ENCODE measurements at regions not wholly inside any gene's neighbourhood (a gene's known extent, or its start where the extent isn't known, plus 50 kb on each side); places are given as distances from the start of the nearest gene placed in this dataset.

- no peaks in the 10 kb centered on the region for H3K9me3 ChIP-seq
- TF ChIP-seq POLR2AphosphoS5 (IDR thresholded peaks at IDR 0.05) = no peak
- peak; percentile 20 to 77 (median 68) for TF ChIP-seq CTCF (IDR thresholded peaks at IDR 0.05)
- TF ChIP-seq POLR2A (IDR thresholded peaks at IDR 0.05) = no peak
- peak; percentile 22 for DNase-seq (ENCODE audit: low spot score)
- H3K4me1 ChIP-seq (replicated peaks) = no peaks in the 10 kb centered on the region
- no peaks in the 10 kb centered on the region for H3K36me3 ChIP-seq
- no peaks in the 10 kb centered on the region for H3K27me3 ChIP-seq (replicated peaks; ENCODE audit: insufficient read depth)
- no peak overlapping the region for H3K4me3 ChIP-seq
- WGBS = 11% methylated on average over 2 of the region's 2 CpGs
- intact Hi-C loops (cut with DNase I) = loop anchor here (5.0 kb wide), 2 partner anchors 186 to 1454 kb away; no protein-coding TSS in a partner anchor
- no peak overlapping the region for H3K27ac ChIP-seq
These were observed 210.0 kb downstream of the RBM43 start for GRCh38 chr2:151051574-151052220.

GRCh38 chr2:151049746-151050145 lies 211.9 kb downstream of the RBM43 start:
- TF ChIP-seq POLR2A (IDR thresholded peaks at IDR 0.05) (no peak), CTCF (IDR thresholded peaks at IDR 0.05) (no peak), POLR2AphosphoS5 (IDR thresholded peaks at IDR 0.05) (no peak)
- H3K9me3 ChIP-seq = no peaks in the 10 kb centered on the region
- H3K27ac ChIP-seq = no peak overlapping the region
- no peaks in the 10 kb centered on the region for H3K36me3 ChIP-seq
- H3K4me3 ChIP-seq = no peak overlapping the region
- intact Hi-C loops (cut with DNase I) = loop anchor here (5.0 kb wide), 2 partner anchors 188 to 1452 kb away; no protein-coding TSS in a partner anchor
- H3K27me3 ChIP-seq (replicated peaks; ENCODE audit: insufficient read depth) = no peaks in the 10 kb centered on the region
- 63% methylated on average over 1 of the region's 1 CpG for WGBS
- no peak for DNase-seq (ENCODE audit: low spot score)
- H3K4me1 ChIP-seq (replicated peaks) = no peaks in the 10 kb centered on the region

GRCh38 chr2:151048331-151049054 lies 213.2 kb downstream of the RBM43 start:
- Histone ChIP-seq H3K4me1 (replicated peaks) (no peaks in the 10 kb centered on the region), H3K27ac (no peak overlapping the region), H3K9me3 (no peaks in the 10 kb centered on the region), H3K36me3 (no peaks in the 10 kb centered on the region), H3K27me3 (replicated peaks; ENCODE audit: insufficient read depth) (no peaks in the 10 kb centered on the region), H3K4me3 (no peak overlapping the region)
- WGBS = 85% methylated on average over 6 of the region's 6 CpGs
- no peak for TF ChIP-seq POLR2AphosphoS5 (IDR thresholded peaks at IDR 0.05)
- TF ChIP-seq POLR2A (IDR thresholded peaks at IDR 0.05) = no peak
- no peak for TF ChIP-seq CTCF (IDR thresholded peaks at IDR 0.05)
- no peak for DNase-seq (ENCODE audit: low spot score)
- intact Hi-C loops (cut with DNase I) = no loop called here

DNA sequence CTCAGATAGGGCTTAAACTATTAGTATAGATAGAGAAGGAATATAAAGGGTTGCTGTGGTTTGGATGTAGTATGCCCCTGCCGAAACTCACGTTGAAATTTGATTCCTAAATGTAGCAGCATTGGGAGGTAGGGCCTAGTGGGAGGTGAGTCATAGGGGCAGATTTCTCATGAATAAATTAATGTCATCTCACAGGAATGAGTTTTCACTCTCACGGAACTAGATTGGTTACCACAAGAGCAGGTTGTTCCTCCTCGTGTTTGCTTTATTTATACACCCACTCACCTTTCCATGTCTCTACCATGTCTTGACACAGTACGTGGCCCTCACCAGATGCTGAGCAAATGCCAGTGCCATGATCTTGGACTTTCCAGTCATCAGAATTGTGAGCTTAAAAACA lies 218.2 kb downstream of the RBM43 start:
- Histone ChIP-seq H3K27me3 (replicated peaks; ENCODE audit: insufficient read depth) (no peaks in the 10 kb centered on the region), H3K9me3 (no peaks in the 10 kb centered on the region), H3K36me3 (no peaks in the 10 kb centered on the region), H3K4me1 (replicated peaks) (no peaks in the 10 kb centered on the region), H3K4me3 (no peak overlapping the region), H3K27ac (no peak overlapping the region)
- DNase-seq (ENCODE audit: low spot score) = no peak
- TF ChIP-seq CTCF (IDR thresholded peaks at IDR 0.05) (no peak), POLR2A (IDR thresholded peaks at IDR 0.05) (no peak), POLR2AphosphoS5 (IDR thresholded peaks at IDR 0.05) (no peak)
- WGBS = 52% methylated on average over 5 of the region's 5 CpGs
- intact Hi-C loops (cut with DNase I) = no loop called here

DNA sequence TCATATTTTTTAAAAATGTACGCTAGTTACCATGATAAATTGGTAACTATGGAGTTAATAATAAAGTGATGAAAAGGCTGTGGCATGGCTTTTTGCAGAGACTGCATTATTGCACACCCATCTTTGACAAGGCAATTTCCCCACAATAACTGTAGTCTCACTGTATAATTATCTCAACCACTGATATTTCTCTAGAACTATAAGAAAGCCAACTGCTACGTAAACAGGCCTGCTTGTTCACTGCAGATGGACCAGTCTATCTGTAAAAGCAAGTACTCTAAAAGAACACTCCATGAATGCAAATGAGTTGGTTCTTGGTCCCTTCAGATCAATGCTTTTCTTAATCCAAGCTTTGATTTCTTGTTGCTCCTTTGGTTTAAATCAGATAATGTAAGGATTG lies 218.7 kb downstream of the RBM43 start:
- Histone ChIP-seq H3K27ac (no peak overlapping the region), H3K27me3 (replicated peaks; ENCODE audit: insufficient read depth) (no peaks in the 10 kb centered on the region), H3K4me3 (no peak overlapping the region), H3K9me3 (no peaks in the 10 kb centered on the region), H3K4me1 (replicated peaks) (no peaks in the 10 kb centered on the region), H3K36me3 (no peaks in the 10 kb centered on the region)
- no peak for TF ChIP-seq POLR2AphosphoS5 (IDR thresholded peaks at IDR 0.05)
- TF ChIP-seq POLR2A (IDR thresholded peaks at IDR 0.05) = no peak
- no peak for TF ChIP-seq CTCF (IDR thresholded peaks at IDR 0.05)
- intact Hi-C loops (cut with DNase I) = no loop called here
- WGBS = 94% methylated on average over 2 of the region's 2 CpGs
- no peak for DNase-seq (ENCODE audit: low spot score)

All from prostate gland (tissue), 2 donors.